Activated CD8-positive, alpha-beta memory T cell treated with anti-CD3 and anti-CD28 coated beads, Interleukin-2, amount 50 U/mL, for 24 hours (primary cell): ENCODE measurements at regions not wholly inside any gene's neighbourhood (a gene's known extent, or its start where the extent isn't known, plus 50 kb on each side); places are given as distances from the start of the nearest gene placed in this dataset.
"Not testable (repeated sequence)": the region's sequence is repeated elsewhere in the genome, so short reads cannot be mapped to it uniquely, and the experiment has no call there.

ENCODE experiments used
- DNase-seq: peaks from one replicate; pipeline ENCODE4 v3.0.0-alpha.2; 2020; ENCODE audit errors: extremely low read depth

GRCh38 chr21:15431053-15431452 is 298.7 kb upstream of the USP25 start:
- no peak for DNase-seq

- DNase-seq = no peak
These were observed 296.7 kb upstream of the USP25 start for GRCh38 chr21:15433091-15433490.

- DNase-seq = no peak
These were observed 295.4 kb upstream of the USP25 start for GRCh38 chr21:15434163-15434905.

- DNase-seq = no peak
These were observed 293.8 kb upstream of the USP25 start for GRCh38 chr21:15436031-15436430.

GRCh38 chr21:15437883-15438282 is 291.9 kb upstream of the USP25 start:
- no peak for DNase-seq

GRCh38 chr21:15439726-15440125 is 290.1 kb upstream of the USP25 start:
- no peak for DNase-seq

GRCh38 chr21:15441060-15441493 is 288.7 kb upstream of the USP25 start:
- no peak for DNase-seq

- DNase-seq = no peak
These were observed 287.8 kb upstream of the USP25 start for GRCh38 chr21:15441992-15442391.

GRCh38 chr21:15442743-15443469 is 286.9 kb upstream of the USP25 start:
- no peak for DNase-seq

GRCh38 chr21:15443740-15444117 is 286.1 kb upstream of the USP25 start:
- no peak for DNase-seq

- DNase-seq = no peak
These were observed 285.4 kb upstream of the USP25 start for GRCh38 chr21:15444118-15444960.

GRCh38 chr21:15445327-15445726 is 284.5 kb upstream of the USP25 start:
- no peak for DNase-seq

GRCh38 chr21:15446223-15446622 is 283.6 kb upstream of the USP25 start:
- no peak for DNase-seq

GRCh38 chr21:15449556-15449955 is 280.2 kb upstream of the USP25 start:
- no peak for DNase-seq

GRCh38 chr21:15453261-15453660 is 276.5 kb upstream of the USP25 start:
- no peak for DNase-seq

- not testable (repeated sequence) for DNase-seq
These were observed 276.0 kb upstream of the USP25 start for GRCh38 chr21:15453785-15454184.

GRCh38 chr21:15454931-15455330 is 274.9 kb upstream of the USP25 start:
- not testable (repeated sequence) for DNase-seq

- DNase-seq = no peak
These were observed 273.8 kb upstream of the USP25 start for GRCh38 chr21:15455819-15456462.

GRCh38 chr21:15457965-15458364 is 271.8 kb upstream of the USP25 start:
- no peak for DNase-seq

- DNase-seq = no peak
These were observed 267.7 kb upstream of the USP25 start for GRCh38 chr21:15462092-15462491.

GRCh38 chr21:15466329-15466728 is 263.5 kb upstream of the USP25 start:
- DNase-seq = no peak

- no peak for DNase-seq
These were observed 261.4 kb upstream of the USP25 start for GRCh38 chr21:15468368-15468767.
